ENCODE measurements at regions not wholly inside any gene's neighbourhood (a gene's known extent, or its start where the extent isn't known, plus 50 kb on each side); places are given as distances from the start of the nearest gene placed in this dataset.

- no peak for TF ChIP-seq CTCF (conservative IDR thresholded peaks at IDR 0.05)
- TF ChIP-seq ZFX (IDR thresholded peaks at IDR 0.05) = no peak
Measured at GRCh38 chr13:65868884-65869283, 1361.3 kb downstream of the PCDH9 start.

Measured in C4-2B (cell line).